HUDEP-2 (cell line): ENCODE measurements at regions not wholly inside any gene's neighbourhood (a gene's known extent, or its start where the extent isn't known, plus 50 kb on each side); places are given as distances from the start of the nearest gene placed in this dataset.

Source experiments
- DNase-seq, 76 experiments: peaks; one replicate each; lab custom pipeline; 2025; ENCODE audit not compliant: unreplicated experiment in 76 of 76; lab: John Stamatoyannopoulos, UW

GRCh38 chr21:19899645-19900044 is 1098.6 kb upstream of the NCAM2 start:
- no peak for DNase-seq

GRCh38 chr21:19900149-19900548 is 1098.1 kb upstream of the NCAM2 start:
- no peak for DNase-seq

- no peak for DNase-seq
Observed at GRCh38 chr21:19908390-19908789, 1089.8 kb upstream of the NCAM2 start.

- DNase-seq, result no peak
Observed at GRCh38 chr21:19914028-19914427, 1084.2 kb upstream of the NCAM2 start.

- DNase-seq, result no peak
Observed at GRCh38 chr21:19921211-19921610, 1077.0 kb upstream of the NCAM2 start.

GRCh38 chr21:19922122-19922521 is 1076.1 kb upstream of the NCAM2 start:
- DNase-seq, result no peak

- DNase-seq, result no peak
Observed at GRCh38 chr21:19935467-19935866, 1062.7 kb upstream of the NCAM2 start.

- no peak for DNase-seq
Observed at GRCh38 chr21:19937619-19938018, 1060.6 kb upstream of the NCAM2 start.

GRCh38 chr21:19941626-19942025 is 1056.6 kb upstream of the NCAM2 start:
- no peak for DNase-seq

GRCh38 chr21:19950347-19950746 is 1047.9 kb upstream of the NCAM2 start:
- no peak for DNase-seq

- no peak for DNase-seq
Observed at GRCh38 chr21:19969156-19969555, 1029.1 kb upstream of the NCAM2 start.

GRCh38 chr21:19981938-19982337 is 1016.3 kb upstream of the NCAM2 start:
- no peak for DNase-seq

- DNase-seq, result no peak
Observed at GRCh38 chr21:19986396-19986795, 1011.8 kb upstream of the NCAM2 start.

GRCh38 chr21:19987671-19988070 is 1010.5 kb upstream of the NCAM2 start:
- DNase-seq, result no peak

GRCh38 chr21:19992540-19992939 is 1005.7 kb upstream of the NCAM2 start:
- DNase-seq, result peak in 6 of 76 experiments; percentile 2 to 43 (median 18)

GRCh38 chr21:19993268-19993667 is 1004.9 kb upstream of the NCAM2 start:
- peak in 4 of 76 experiments; percentile 5 to 29 (median 19) for DNase-seq

- peak in 24 of 76 experiments; percentile 6 to 78 (median 34) for DNase-seq
Observed at GRCh38 chr21:19995253-19995652, 1003.0 kb upstream of the NCAM2 start.

GRCh38 chr21:19998453-19998852 is 999.8 kb upstream of the NCAM2 start:
- DNase-seq, result no peak

- DNase-seq, result peak in 39 of 76 experiments; percentile 2 to 86 (median 42)
Observed at GRCh38 chr21:19999369-20000272, 998.6 kb upstream of the NCAM2 start.

- no peak for DNase-seq
Observed at GRCh38 chr21:20004367-20004766, 993.8 kb upstream of the NCAM2 start.

- DNase-seq, result no peak
Observed at GRCh38 chr21:20010691-20011200, 987.5 kb upstream of the NCAM2 start.

- no peak for DNase-seq
Observed at GRCh38 chr21:20013851-20014250, 984.4 kb upstream of the NCAM2 start.
